Activated naive CD4-positive, alpha-beta T cell (primary cell): ENCODE measurements at regions not wholly inside any gene's neighbourhood (a gene's known extent, or its start where the extent isn't known, plus 50 kb on each side); places are given as distances from the start of the nearest gene placed in this dataset.

Experiments
- DNase-seq, 4 experiments: peaks; one replicate each; lab custom pipeline; 2025; lab: John Stamatoyannopoulos, UW

GRCh38 chr7:25360451-25360850, 132.2 kb upstream of the NPVF start:
- DNase-seq = no peak

GRCh38 chr7:25361387-25361786, 133.1 kb upstream of the NPVF start:
- DNase-seq = no peak

GRCh38 chr7:25361863-25362262, 133.6 kb upstream of the NPVF start:
- no peak for DNase-seq

GRCh38 chr7:25368599-25369201, 140.4 kb upstream of the NPVF start:
- no peak for DNase-seq

- no peak for DNase-seq
Measured at GRCh38 chr7:25369786-25370185, 141.5 kb upstream of the NPVF start.

GRCh38 chr7:25371972-25372371, 143.7 kb upstream of the NPVF start:
- no peak for DNase-seq

- no peak for DNase-seq
Measured at GRCh38 chr7:25375805-25376600, 147.7 kb upstream of the NPVF start.

GRCh38 chr7:25379351-25380300, 151.3 kb upstream of the NPVF start:
- no peak for DNase-seq

- no peak for DNase-seq
Measured at GRCh38 chr7:25381818-25382589, 153.7 kb upstream of the NPVF start.

GRCh38 chr7:25382869-25383268, 154.6 kb upstream of the NPVF start:
- DNase-seq = no peak

GRCh38 chr7:25383402-25383801, 155.1 kb upstream of the NPVF start:
- no peak for DNase-seq

GRCh38 chr7:25384788-25385505, 156.7 kb upstream of the NPVF start:
- DNase-seq = no peak

- no peak for DNase-seq
Measured at GRCh38 chr7:25385506-25386136, 157.3 kb upstream of the NPVF start.

- no peak for DNase-seq
Measured at GRCh38 chr7:25386311-25386744, 158.0 kb upstream of the NPVF start.

GRCh38 chr7:25388681-25389080, 160.4 kb upstream of the NPVF start:
- DNase-seq = no peak

GRCh38 chr7:25389489-25390106, 161.3 kb upstream of the NPVF start:
- DNase-seq = no peak

- DNase-seq = no peak
Measured at GRCh38 chr7:25391295-25391861, 163.1 kb upstream of the NPVF start.

- DNase-seq = no peak
Measured at GRCh38 chr7:25391961-25392587, 163.8 kb upstream of the NPVF start.

- DNase-seq = no peak
Measured at GRCh38 chr7:25392588-25393338, 164.5 kb upstream of the NPVF start.
